ENCODE measurements at regions not wholly inside any gene's neighbourhood (a gene's known extent, or its start where the extent isn't known, plus 50 kb on each side); places are given as distances from the start of the nearest gene placed in this dataset.
"Not testable (repeated sequence)": the region's sequence is repeated elsewhere in the genome, so short reads cannot be mapped to it uniquely, and the experiment has no call there.

GRCh38 chr6:141463237-141463977 lies 669.3 kb upstream of the GJE1 start:
- Histone ChIP-seq H3K9me3 (ENCODE audit: low read depth) (no peaks in the 10 kb centered on the region), H3K4me2 (peak overlapping the region; percentile 17), H3K79me2 (no peaks in the 10 kb centered on the region), H2AFZ (no peak overlapping the region), H4K20me1 (ENCODE audit: insufficient read depth, poor library complexity, severe bottlenecking) (no peaks in the 10 kb centered on the region), H3K4me1 (ENCODE audit: insufficient read depth) (no peaks in the 10 kb centered on the region), H3K27ac (no peak overlapping the region), H3K27me3 (no peaks in the 10 kb centered on the region), H3K9me2 (replicated peaks; ENCODE audit: insufficient read depth) (no peaks in the 10 kb centered on the region), H3K36me3 (replicated peaks; ENCODE audit: insufficient read depth, low read depth) (no peaks in the 10 kb centered on the region), H3K4me3 (no peak overlapping the region)
- DNase-seq (ENCODE audit: low spot score) = no peak
- WGBS (ENCODE audit: low lambda C conversion rate, missing lambda C conversion rate) = 88% methylated on average over 8 of the region's 8 CpGs
- TF ChIP-seq EZH2 (IDR thresholded peaks at IDR 0.05; ENCODE audit: borderline replicate concordance) (no peak), CTCF (IDR thresholded peaks at IDR 0.05; ENCODE audit: poor library complexity) (no peak), EZH2phosphoT487 (IDR thresholded peaks at IDR 0.05; ENCODE audit: low read depth, severe bottlenecking, unreplicated experiment) (no peak)

- H3K27ac ChIP-seq = no peak overlapping the region
- H4K20me1 ChIP-seq (ENCODE audit: insufficient read depth, poor library complexity, severe bottlenecking) = no peaks in the 10 kb centered on the region
- H3K27me3 ChIP-seq = no peaks in the 10 kb centered on the region
- no peak for DNase-seq (ENCODE audit: low spot score)
- TF ChIP-seq CTCF (IDR thresholded peaks at IDR 0.05; ENCODE audit: poor library complexity) = no peak
- no peak for TF ChIP-seq EZH2phosphoT487 (IDR thresholded peaks at IDR 0.05; ENCODE audit: low read depth, severe bottlenecking, unreplicated experiment)
- TF ChIP-seq EZH2 (IDR thresholded peaks at IDR 0.05; ENCODE audit: borderline replicate concordance) = no peak
- WGBS (ENCODE audit: low lambda C conversion rate, missing lambda C conversion rate) = 83% methylated on average over 1 of the region's 1 CpG
- no peaks in the 10 kb centered on the region for H3K9me3 ChIP-seq (ENCODE audit: low read depth)
- H3K36me3 ChIP-seq (replicated peaks; ENCODE audit: insufficient read depth, low read depth) = no peaks in the 10 kb centered on the region
- H3K4me3 ChIP-seq = no peak overlapping the region
- H3K9me2 ChIP-seq (replicated peaks; ENCODE audit: insufficient read depth) = no peaks in the 10 kb centered on the region
- H2AFZ ChIP-seq = no peak overlapping the region
- H3K4me2 ChIP-seq = no peak overlapping the region
- H3K4me1 ChIP-seq (ENCODE audit: insufficient read depth) = no peaks in the 10 kb centered on the region
- H3K79me2 ChIP-seq = no peaks in the 10 kb centered on the region
These were observed 671.8 kb upstream of the GJE1 start for GRCh38 chr6:141460743-141461484.

- not testable (repeated sequence) for H3K4me1 ChIP-seq (ENCODE audit: insufficient read depth); H3K9me3 ChIP-seq (ENCODE audit: low read depth); H3K4me2 ChIP-seq; H2AFZ ChIP-seq; H3K4me3 ChIP-seq; H3K27me3 ChIP-seq; H3K9me2 ChIP-seq (replicated peaks; ENCODE audit: insufficient read depth); H3K79me2 ChIP-seq; H4K20me1 ChIP-seq (ENCODE audit: insufficient read depth, poor library complexity, severe bottlenecking); DNase-seq (ENCODE audit: low spot score); H3K36me3 ChIP-seq (replicated peaks; ENCODE audit: insufficient read depth, low read depth); H3K27ac ChIP-seq
- WGBS (ENCODE audit: low lambda C conversion rate, missing lambda C conversion rate) = 67% methylated on average over 5 of the region's 5 CpGs
These were observed 672.5 kb upstream of the GJE1 start for GRCh38 chr6:141460245-141460644.

- 93% methylated on average over 5 of the region's 5 CpGs for WGBS (ENCODE audit: low lambda C conversion rate, missing lambda C conversion rate)
- not testable (repeated sequence) for H3K4me1 ChIP-seq (ENCODE audit: insufficient read depth)
These were observed 674.7 kb upstream of the GJE1 start for GRCh38 chr6:141457984-141458383.

More at GRCh38 chr6:141457984-141458383, 674.7 kb upstream of the GJE1 start:
- H3K27ac ChIP-seq; DNase-seq (ENCODE audit: low spot score); H3K27me3 ChIP-seq; H3K4me3 ChIP-seq; H3K4me2 ChIP-seq; H3K9me3 ChIP-seq (ENCODE audit: low read depth); H3K79me2 ChIP-seq; H3K9me2 ChIP-seq (replicated peaks; ENCODE audit: insufficient read depth); H2AFZ ChIP-seq; H3K36me3 ChIP-seq (replicated peaks; ENCODE audit: insufficient read depth, low read depth); H4K20me1 ChIP-seq (ENCODE audit: insufficient read depth, poor library complexity, severe bottlenecking): not testable (repeated sequence)

Measured in hepatocyte (in vitro differentiated cells).